HG02763 (cell line): ENCODE measurements at regions not wholly inside any gene's neighbourhood (a gene's known extent, or its start where the extent isn't known, plus 50 kb on each side); places are given as distances from the start of the nearest gene placed in this dataset.

Source experiments
- ATAC-seq: cut with Tn5 transposase; IDR thresholded peaks from one replicate; pipeline ENCODE4 v1.9.1; 2021; ENCODE audit warnings: mild to moderate bottlenecking, moderate library complexity; ENCODE audit not compliant: unreplicated experiment

- ATAC-seq = no peak
Measured at GRCh38 chr2:236688157-236688556, 118.5 kb downstream of the ACKR3 start.

- no peak for ATAC-seq
Measured at GRCh38 chr2:236688563-236689392, 119.2 kb downstream of the ACKR3 start.

GRCh38 chr2:236689393-236689700 is 119.7 kb downstream of the ACKR3 start:
- ATAC-seq = no peak

GRCh38 chr2:236689981-236690380 is 120.4 kb downstream of the ACKR3 start:
- no peak for ATAC-seq

- ATAC-seq = no peak
Measured at GRCh38 chr2:236690726-236691125, 121.1 kb downstream of the ACKR3 start.

- no peak for ATAC-seq
Measured at GRCh38 chr2:236691799-236692167, 122.2 kb downstream of the ACKR3 start.

- no peak for ATAC-seq
Measured at GRCh38 chr2:236692937-236693336, 123.3 kb downstream of the ACKR3 start.

- no peak for ATAC-seq
Measured at GRCh38 chr2:236693531-236693930, 123.9 kb downstream of the ACKR3 start.

GRCh38 chr2:236694146-236694888 is 124.7 kb downstream of the ACKR3 start:
- no peak for ATAC-seq

GRCh38 chr2:236696834-236697233 is 127.2 kb downstream of the ACKR3 start:
- ATAC-seq = no peak

GRCh38 chr2:236698016-236698627 is 128.5 kb downstream of the ACKR3 start:
- no peak for ATAC-seq

- ATAC-seq = no peak
Measured at GRCh38 chr2:236700703-236701102, 131.1 kb downstream of the ACKR3 start.

- no peak for ATAC-seq
Measured at GRCh38 chr2:236702657-236703372, 133.2 kb downstream of the ACKR3 start.

GRCh38 chr2:236703373-236703709 is 133.7 kb downstream of the ACKR3 start:
- ATAC-seq = no peak

GRCh38 chr2:236703906-236704305 is 134.3 kb downstream of the ACKR3 start:
- ATAC-seq = no peak

GRCh38 chr2:236704887-236705286 is 135.3 kb downstream of the ACKR3 start:
- no peak for ATAC-seq

- ATAC-seq = no peak
Measured at GRCh38 chr2:236705295-236706105, 135.9 kb downstream of the ACKR3 start.

- no peak for ATAC-seq
Measured at GRCh38 chr2:236706288-236706687, 136.7 kb downstream of the ACKR3 start.

- ATAC-seq = no peak
Measured at GRCh38 chr2:236706803-236707202, 137.2 kb downstream of the ACKR3 start.

- ATAC-seq = no peak
Measured at GRCh38 chr2:236711440-236711839, 141.8 kb downstream of the ACKR3 start.

GRCh38 chr2:236712304-236712703 is 142.7 kb downstream of the ACKR3 start:
- ATAC-seq = no peak
